RWPE2 (cell line): ENCODE measurements at regions not wholly inside any gene's neighbourhood (a gene's known extent, or its start where the extent isn't known, plus 50 kb on each side); places are given as distances from the start of the nearest gene placed in this dataset.
"Not testable (repeated sequence)": the region's sequence is repeated elsewhere in the genome, so short reads cannot be mapped to it uniquely, and the experiment has no call there.

ENCODE experiments used
- ATAC-seq: fragments of 200-7000 bp; cut with Tn5 transposase; 3 replicates; pipeline ENCODE4 v1.9.1; 2021; ENCODE audit warnings: low read depth
- DNase-seq: peaks from one replicate; pipeline ENCODE4 v3.0.0-alpha.2; 2020; ENCODE audit warnings: low spot score
- H3K27ac ChIP-seq: fragments of 450-650 bp; 2 replicates; pipeline ENCODE4 v1.5.1; 2017; ENCODE audit warnings: mild to moderate bottlenecking; ENCODE audit not compliant: poor library complexity, severe bottlenecking
- H3K27me3 ChIP-seq: fragments of 250-450 bp; sonication (Bioruptor Pico); 2 replicates; pipeline ENCODE4 v1.5.1; 2021; ENCODE audit warnings: mild to moderate bottlenecking, moderate library complexity; ENCODE audit not compliant: insufficient read depth, poor library complexity, severe bottlenecking
- H3K36me3 ChIP-seq: fragments of 250-450 bp; sonication (Bioruptor Pico); 2 replicates; pipeline ENCODE4 v1.5.1; 2020; ENCODE audit warnings: low read depth, mild to moderate bottlenecking, moderate library complexity
- H3K4me1 ChIP-seq: fragments of 250-450 bp; sonication (Bioruptor Pico); 2 replicates; pipeline ENCODE4 v1.5.1; 2021; ENCODE audit warnings: mild to moderate bottlenecking, moderate library complexity; ENCODE audit not compliant: insufficient read depth, poor library complexity, severe bottlenecking
- H3K4me3 ChIP-seq: fragments of 250-450 bp; sonication (Bioruptor Pico); 2 replicates; pipeline ENCODE4 v1.5.1; 2021; ENCODE audit warnings: mild to moderate bottlenecking, moderate library complexity; ENCODE audit not compliant: severe bottlenecking
- H3K9me3 ChIP-seq: fragments of 250-450 bp; sonication (Bioruptor Pico); 2 replicates; pipeline ENCODE4 v1.5.1; 2021; ENCODE audit warnings: mild to moderate bottlenecking, moderate library complexity; ENCODE audit not compliant: severe bottlenecking
- CTCF ChIP-seq: fragments of 450-650 bp; IDR thresholded peaks from one replicate; pipeline ENCODE4 v1.5.1; 2017; ENCODE audit warnings: mild to moderate bottlenecking, moderate library complexity; ENCODE audit not compliant: poor library complexity, severe bottlenecking

- peak; percentile 49 for TF ChIP-seq CTCF
- H3K4me1 ChIP-seq = no peaks in the 10 kb centered on the region
- no peaks in the 10 kb centered on the region for H3K36me3 ChIP-seq
- no peak for DNase-seq
- no peak overlapping the region for H3K4me3 ChIP-seq
- peak; percentile 45; the same call in 1 of the 3 replicates for ATAC-seq
- no peaks in the 10 kb centered on the region for H3K27me3 ChIP-seq
- no peak overlapping the region for H3K27ac ChIP-seq
- no peaks in the 10 kb centered on the region for H3K9me3 ChIP-seq
Measured at GRCh38 chr7:153193144-153193595, 433.6 kb downstream of the ACTR3B start.

GRCh38 chr7:153217032-153217431 is 457.5 kb downstream of the ACTR3B start:
- H3K36me3 ChIP-seq = no peaks in the 10 kb centered on the region
- no peak overlapping the region for H3K27ac ChIP-seq
- H3K4me1 ChIP-seq = no peaks in the 10 kb centered on the region
- H3K9me3 ChIP-seq = peaks cover 2% of the 10 kb centered on the region
- no peak for TF ChIP-seq CTCF
- DNase-seq = no peak
- no peak for ATAC-seq
- no peaks in the 10 kb centered on the region for H3K27me3 ChIP-seq
- H3K4me3 ChIP-seq = no peak overlapping the region

- no peaks in the 10 kb centered on the region for H3K4me1 ChIP-seq
- DNase-seq (no peak), ATAC-seq (no peak)
- no peaks in the 10 kb centered on the region for H3K36me3 ChIP-seq
- H3K27me3 ChIP-seq = no peaks in the 10 kb centered on the region
- TF ChIP-seq CTCF = no peak
- H3K4me3 ChIP-seq = no peak overlapping the region
- H3K27ac ChIP-seq = no peak overlapping the region
- no peaks in the 10 kb centered on the region for H3K9me3 ChIP-seq
Measured at GRCh38 chr7:153224890-153225289, 465.3 kb downstream of the ACTR3B start.

GRCh38 chr7:153245136-153245535 is 485.6 kb downstream of the ACTR3B start:
- not testable (repeated sequence) for H3K9me3 ChIP-seq, H3K27me3 ChIP-seq

GRCh38 chr7:153245809-153246208 is 486.3 kb downstream of the ACTR3B start:
- ATAC-seq (no peak), DNase-seq (no peak)
- Histone ChIP-seq H3K4me1 (no peaks in the 10 kb centered on the region), H3K4me3 (no peak overlapping the region), H3K9me3 (no peaks in the 10 kb centered on the region), H3K36me3 (no peaks in the 10 kb centered on the region), H3K27me3 (no peaks in the 10 kb centered on the region), H3K27ac (no peak overlapping the region)
- no peak for TF ChIP-seq CTCF

More at GRCh38 chr7:153245136-153245535, 485.6 kb downstream of the ACTR3B start:
- not testable (repeated sequence) for H3K4me1 ChIP-seq, H3K36me3 ChIP-seq, DNase-seq, H3K27ac ChIP-seq, ATAC-seq, H3K4me3 ChIP-seq
